NCI-H446 treated with DMSO at 0.1 percent for 48 hours (cell line): ENCODE measurements at regions not wholly inside any gene's neighbourhood (a gene's known extent, or its start where the extent isn't known, plus 50 kb on each side); places are given as distances from the start of the nearest gene placed in this dataset.
"Not testable (repeated sequence)": the region's sequence is repeated elsewhere in the genome, so short reads cannot be mapped to it uniquely, and the experiment has no call there.

Source experiments
- DNase-seq: peaks from one replicate; lab custom pipeline; 2025; lab: John Stamatoyannopoulos, UW

DNA sequence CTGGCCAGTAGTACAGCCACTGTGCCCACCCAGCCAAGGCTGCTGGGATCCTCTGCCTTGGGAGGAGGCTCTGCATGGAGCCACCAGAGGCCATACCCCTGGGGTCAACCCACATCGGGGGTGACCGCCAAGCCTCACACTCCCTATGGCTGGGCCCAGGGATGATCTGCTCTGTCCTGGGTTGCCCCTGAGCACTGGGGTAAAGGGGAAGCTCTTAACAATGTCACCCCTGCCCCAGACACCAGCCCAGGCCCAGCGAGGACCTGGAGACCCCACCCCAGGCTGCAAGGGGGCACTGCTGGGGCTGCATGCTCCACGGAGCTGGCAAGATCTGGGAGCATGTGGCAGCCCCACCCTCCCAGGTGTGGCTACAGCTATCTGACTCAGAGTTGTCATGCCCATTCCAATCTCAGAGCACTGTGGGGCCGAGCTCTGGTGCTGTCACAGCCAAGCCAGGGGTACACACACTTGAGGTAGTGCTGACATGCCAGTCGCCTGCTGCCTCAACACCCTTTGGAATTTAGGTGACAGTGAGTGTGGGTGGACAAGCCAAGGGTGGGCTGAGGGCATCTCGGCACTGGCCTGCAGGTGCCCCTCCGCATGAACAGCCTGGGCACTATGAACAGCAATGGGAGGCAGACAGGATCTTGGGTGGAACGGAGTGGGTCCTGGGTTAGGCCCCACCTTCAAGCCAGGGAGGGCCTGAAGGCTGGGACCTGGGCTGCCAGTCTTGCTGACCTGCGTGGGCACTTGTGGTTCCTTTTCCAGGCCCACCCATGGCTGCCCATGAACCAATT is 427.7 kb downstream of the LRRIQ3 start:
- DNase-seq = no peak

- no peak for DNase-seq
Measured at GRCh38 chr1:73766786-73767348, 431.1 kb downstream of the LRRIQ3 start.

DNA sequence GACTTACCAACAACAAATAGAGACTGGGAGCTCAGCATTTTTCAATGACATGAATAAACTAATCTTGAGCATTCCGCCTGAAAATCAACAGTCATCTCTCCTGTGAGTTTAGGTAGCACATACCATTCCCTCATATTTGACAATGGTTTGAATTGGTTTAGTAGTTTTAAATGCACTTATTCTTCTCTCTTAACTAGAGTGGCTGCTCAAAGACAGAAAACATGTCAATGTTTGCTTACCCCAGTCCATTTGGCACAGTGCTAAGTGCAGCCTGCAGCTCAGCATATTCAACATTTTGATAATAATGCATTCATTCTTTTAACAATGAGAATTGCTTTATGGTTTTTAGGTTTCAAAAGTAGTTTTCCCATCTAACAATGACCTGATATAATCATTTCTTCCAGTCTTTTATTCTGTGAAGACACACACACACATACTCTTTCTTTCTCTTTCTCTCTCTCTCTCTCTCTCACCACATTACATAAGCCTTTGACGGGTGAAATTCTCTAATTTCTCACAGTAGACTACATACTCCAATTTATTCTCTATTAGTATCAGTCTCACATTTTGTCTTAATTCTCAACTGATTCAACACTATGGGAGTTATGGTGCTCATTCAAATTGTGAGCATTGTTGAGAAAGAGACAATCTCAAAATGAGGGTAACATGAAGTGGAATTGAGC is 432.3 kb downstream of the LRRIQ3 start:
- DNase-seq = no peak

DNA sequence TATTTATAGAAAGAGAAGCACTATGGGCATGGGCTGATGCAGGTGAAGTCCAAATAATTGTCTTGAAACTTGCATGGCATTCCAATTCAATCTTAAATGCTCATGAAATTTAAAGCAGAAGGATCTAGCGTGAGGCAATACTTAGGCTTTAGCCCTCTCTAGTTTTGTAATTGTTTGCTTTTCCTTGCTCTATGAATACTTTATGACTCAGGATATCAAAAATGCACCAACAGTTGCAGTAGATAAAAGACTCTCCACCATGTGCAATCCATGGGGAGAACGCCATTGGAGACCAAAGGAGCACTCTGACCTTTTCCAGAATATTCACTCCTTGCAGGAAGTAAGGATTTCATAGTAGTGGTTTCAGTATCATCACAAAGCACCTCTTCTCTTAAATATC is 436.4 kb downstream of the LRRIQ3 start:
- no peak for DNase-seq

DNA sequence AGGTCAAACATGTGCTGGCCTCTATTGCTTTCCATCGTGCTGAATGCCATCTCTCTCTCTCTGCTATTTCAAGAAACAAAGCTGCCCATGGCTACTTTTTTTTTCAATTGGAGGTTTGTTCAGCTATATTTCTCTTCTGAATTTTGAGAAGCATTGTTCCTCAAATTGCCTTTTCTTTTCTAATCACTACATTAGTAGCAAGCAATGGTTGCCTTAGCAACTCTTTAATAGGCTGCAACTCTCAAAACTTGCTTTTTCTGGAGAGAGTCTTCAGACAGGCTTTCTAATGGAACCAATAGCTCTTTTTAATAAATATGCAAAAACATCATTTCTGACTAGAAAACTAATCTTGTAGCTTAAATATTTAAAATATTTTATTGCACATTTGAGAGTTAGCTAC is 439.0 kb downstream of the LRRIQ3 start:
- no peak for DNase-seq

DNA sequence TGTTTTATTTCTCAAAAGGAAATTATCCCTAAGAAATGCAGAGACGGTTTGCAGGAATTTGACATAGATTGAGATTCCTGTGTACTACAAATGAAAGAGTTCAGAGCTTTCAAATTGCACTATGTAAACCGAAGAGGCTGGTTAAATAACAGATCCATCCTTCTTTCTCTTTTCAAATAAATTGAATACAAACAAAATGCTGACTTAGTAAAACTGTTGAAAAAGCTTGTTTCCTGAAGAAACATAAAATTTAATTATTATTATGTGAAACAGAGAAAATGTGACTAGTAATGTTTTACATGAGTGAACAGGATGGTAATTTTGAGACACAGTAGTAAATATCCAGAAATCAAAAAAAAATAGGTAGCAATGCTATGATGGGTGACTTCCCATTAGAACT is 441.2 kb downstream of the LRRIQ3 start:
- no peak for DNase-seq

DNA sequence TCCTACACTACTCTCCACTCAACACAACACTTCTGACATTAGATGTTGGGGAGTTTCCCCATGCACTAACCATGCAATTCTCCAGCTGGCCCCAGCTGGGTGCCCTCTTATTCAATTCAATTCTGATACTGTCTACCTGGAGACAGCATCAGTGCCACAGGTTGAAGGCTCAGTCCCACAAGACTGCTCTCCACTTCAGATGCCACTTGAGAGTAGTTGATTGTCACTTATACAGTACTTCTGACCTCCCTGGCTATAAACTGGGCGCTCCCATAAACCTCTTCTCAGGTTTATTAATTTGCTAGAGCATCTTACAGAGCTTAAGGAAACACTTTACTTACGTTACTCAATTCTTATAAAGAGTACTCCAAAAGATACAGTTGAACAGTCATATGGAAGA is 442.3 kb downstream of the LRRIQ3 start:
- DNase-seq = no peak

DNA sequence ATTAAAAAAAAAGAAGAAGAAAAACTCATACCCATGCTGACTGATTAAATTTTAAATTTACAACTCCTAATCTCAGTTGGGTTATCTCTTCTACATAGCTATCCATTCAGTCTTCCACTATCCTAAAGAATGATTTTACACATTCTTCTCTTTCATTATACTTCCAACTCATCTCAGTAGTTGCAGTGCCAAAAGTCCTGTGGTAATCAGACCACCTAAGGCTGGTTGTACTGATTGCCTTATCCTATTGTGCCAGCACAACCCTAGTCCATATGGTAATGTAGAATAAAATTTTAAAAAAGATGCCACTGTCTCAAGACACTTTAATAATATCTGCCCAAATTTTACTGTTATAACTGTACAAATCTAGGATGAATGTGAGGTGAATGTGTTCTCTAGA is 448.0 kb downstream of the LRRIQ3 start:
- no peak for DNase-seq

- no peak for DNase-seq
Measured at GRCh38 chr1:73744985-73745384, 453.0 kb downstream of the LRRIQ3 start.

DNA sequence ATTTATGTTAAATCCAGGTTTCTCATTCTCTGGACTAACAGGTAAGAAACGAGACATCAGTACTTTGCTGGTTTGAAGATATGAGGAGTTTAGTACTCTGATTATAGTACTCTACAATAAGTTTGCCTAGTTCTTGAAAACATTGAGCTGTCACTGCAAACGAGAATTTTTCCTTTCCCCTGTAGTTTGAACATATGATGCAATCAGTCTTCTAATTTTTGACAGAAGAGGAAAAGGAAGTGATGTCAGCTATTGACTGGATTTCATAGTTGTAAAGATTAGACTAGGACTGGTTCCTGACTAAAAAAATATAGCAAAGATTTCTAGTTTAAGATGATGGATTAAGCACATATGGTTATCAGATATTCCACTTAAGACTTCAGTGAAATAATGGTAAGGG is 461.9 kb downstream of the LRRIQ3 start:
- DNase-seq = no peak

DNA sequence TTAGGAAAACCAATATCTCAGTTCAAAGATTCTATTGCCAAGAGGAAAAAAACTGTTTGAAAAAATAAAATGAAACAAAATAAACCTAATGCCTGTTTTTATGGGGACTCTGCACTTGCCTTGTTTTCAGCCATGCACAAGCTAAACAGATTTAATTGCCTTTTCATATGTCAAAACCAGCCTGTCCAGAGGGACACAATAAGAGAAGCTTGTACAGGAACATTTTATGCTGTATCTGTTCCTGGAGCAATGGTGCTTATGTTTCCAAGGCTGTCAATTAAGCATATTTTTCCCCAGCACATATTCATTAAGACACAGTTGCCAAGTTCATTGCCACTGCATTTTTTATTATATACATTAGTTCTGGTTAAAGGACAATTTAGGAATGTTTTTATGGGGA is 470.9 kb downstream of the LRRIQ3 start:
- no peak for DNase-seq

- no peak for DNase-seq
Measured at GRCh38 chr1:73722055-73722454, 475.9 kb downstream of the LRRIQ3 start.

GRCh38 chr1:73717976-73718375 is 480.0 kb downstream of the LRRIQ3 start:
- DNase-seq = no peak

- DNase-seq = no peak
Measured at GRCh38 chr1:73711089-73711488, 486.9 kb downstream of the LRRIQ3 start.

DNA sequence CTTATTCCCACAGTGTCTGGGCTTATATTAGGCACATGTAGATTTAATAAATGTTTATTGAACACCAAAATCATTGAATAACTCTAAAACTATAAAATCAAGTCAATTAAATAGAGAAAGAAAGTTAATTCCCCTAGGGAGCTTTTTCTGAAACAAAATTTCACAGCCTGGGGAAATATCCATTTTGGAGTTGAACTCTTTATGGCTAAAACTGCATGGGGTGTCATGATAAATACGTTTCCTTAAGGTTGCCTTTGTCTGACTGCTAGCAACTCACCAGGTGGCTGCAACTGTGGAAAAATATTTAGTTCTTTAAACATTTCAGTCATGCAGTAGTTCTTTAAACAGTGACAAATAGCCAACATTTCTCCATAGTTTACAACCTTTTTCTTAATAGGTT is 496.1 kb downstream of the LRRIQ3 start:
- DNase-seq = no peak

GRCh38 chr1:73676186-73676585 is 521.8 kb downstream of the LRRIQ3 start:
- DNase-seq = no peak

- peak; percentile 49 for DNase-seq
Measured at GRCh38 chr1:73674945-73675561, 522.9 kb downstream of the LRRIQ3 start.

DNA sequence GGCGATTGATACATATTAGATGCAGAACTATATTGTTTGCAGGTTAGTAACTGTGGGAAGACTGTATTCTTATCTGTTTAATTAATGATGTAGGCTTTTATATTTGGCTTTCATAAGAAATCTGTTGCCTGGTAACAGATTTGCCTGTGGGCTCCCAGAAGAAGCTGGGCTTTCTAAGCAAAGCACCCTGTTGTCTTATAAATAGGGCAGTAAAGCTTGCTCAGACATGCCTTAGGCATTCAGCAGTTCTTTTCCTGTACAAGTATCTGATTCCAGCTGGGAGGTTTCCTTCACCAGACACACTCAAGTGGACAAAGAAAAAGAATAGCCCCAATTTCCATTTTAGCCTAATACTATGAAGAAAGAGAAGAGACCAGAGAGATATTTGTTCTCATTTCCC is 524.0 kb downstream of the LRRIQ3 start:
- peak; percentile 21 for DNase-seq

DNA sequence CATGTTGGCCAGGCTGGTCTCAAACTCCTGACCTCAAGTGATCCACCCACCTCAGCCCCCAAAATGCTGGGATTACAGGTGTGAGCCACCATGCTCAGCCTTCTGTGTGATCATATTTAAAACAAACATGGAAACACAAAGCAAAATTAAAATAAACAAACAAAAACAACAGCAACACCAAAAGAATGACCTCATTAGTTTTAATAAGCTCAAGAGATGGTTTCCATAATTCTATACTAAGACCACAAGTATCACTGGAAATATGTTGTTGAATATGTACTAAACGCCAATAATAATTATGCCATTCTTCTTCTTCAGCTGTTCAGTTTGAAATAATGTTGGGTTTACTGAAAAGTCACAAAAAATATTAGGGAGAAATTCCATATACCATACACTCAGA is 526.4 kb downstream of the LRRIQ3 start:
- DNase-seq = no peak

DNA sequence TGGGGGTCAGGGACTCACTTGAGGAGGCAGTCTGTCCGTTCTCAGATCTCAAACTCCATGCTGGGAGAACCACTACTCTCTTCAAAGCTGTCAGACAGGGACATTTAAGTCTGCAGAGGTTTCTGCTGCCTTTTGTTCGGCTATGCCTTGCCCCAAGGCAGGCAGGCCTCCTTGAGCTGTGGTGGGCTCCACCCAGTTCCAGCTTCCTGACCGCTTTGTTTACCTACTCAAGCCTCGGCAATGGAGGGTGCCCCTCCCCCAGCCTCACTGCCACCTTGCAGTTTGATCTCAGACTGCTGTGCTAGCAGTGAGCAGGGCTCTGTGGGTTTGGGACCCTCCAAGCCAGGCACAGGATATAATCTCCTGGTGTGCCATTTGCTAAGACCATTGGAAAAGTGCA is 530.0 kb downstream of the LRRIQ3 start:
- not testable (repeated sequence) for DNase-seq

DNA sequence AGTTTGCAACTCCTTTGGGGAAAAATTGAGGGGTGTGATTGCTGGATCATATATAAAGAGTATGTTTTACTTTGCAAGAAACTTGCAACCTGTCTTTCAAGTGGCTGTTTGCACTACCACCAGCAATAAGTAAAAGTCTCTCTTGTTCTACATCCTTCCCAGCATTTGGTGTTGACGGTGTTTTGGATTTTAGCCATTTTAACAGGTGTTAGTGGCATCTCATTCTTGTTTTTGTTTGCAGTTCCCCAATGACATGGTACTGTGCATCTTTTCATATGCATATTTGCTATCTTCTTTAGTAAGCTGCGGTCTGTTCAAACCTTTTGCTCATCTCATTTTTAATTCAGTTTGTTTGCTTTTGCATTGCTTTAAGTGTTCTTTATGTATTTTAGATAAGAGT is 535.5 kb downstream of the LRRIQ3 start:
- no peak for DNase-seq

DNA sequence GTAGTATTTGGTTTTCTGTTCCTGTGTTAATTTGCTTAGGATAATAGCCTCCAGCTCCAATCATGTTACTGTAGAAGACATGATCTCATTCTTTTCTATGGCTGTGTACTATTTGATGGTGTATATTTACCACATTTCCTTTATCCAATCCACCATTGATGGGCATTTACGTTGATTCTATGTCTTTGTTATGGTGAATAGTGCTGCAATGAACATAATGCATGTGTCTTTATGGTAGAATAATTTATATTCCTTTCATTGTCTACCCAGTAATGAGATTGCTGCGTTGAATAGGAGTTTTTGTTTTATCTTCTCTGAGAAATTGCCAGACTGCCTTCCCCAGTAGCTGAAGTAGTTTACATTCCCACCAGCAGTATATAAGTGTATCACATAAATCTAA is 538.8 kb downstream of the LRRIQ3 start:
- no peak for DNase-seq

- DNase-seq = no peak
Measured at GRCh38 chr1:73654714-73655113, 543.3 kb downstream of the LRRIQ3 start.
